IMR-90 (cell line): ENCODE measurements at regions not wholly inside any gene's neighbourhood (a gene's known extent, or its start where the extent isn't known, plus 50 kb on each side); places are given as distances from the start of the nearest gene placed in this dataset.

Source experiments
- ATAC-seq: fragments of 200-7000 bp; cut with Tn5 transposase; 2 replicates; pipeline ENCODE4 v1.9.1; 2020; ENCODE audit warnings: low read depth, mild to moderate bottlenecking, moderate library complexity
- BruUV-seq: library from RNA; stranded (reverse); fragments of 400-500 nt; replicated peaks from 2 replicates; lab custom pipeline; 2021; lab: Mats Ljungman, UMichigan
- CTCF ChIA-PET: fragments of 300-600 bp; formaldehyde crosslinking; extraction: SDS; loops from one replicate; lab custom pipeline; 2021; ENCODE audit warnings: antibody characterized with exemption; lab: Yijun Ruan, JAX
- POLR2A ChIA-PET: fragments of 300-600 bp; sonication (Branson Sonifier 250); formaldehyde crosslinking; loops from one replicate; lab custom pipeline; 2022; ENCODE audit warnings: antibody characterized with exemption; ENCODE audit not compliant: unreplicated experiment; lab: Charles Lee
- DNase-seq: peaks from one replicate; pipeline ENCODE4 v3.0.0; 2013
- H2AFZ ChIP-seq: replicated peaks from 2 replicates; pipeline ENCODE3; 2013; ENCODE audit warnings: low read length, mild to moderate bottlenecking; ENCODE audit not compliant: poor library complexity
- H2AK5ac ChIP-seq: 2 replicates; pipeline ENCODE4 v1.6.1; 2013; ENCODE audit warnings: low read depth, low read length, inconsistent platforms
- H2AK9ac ChIP-seq: replicated peaks from 2 replicates; pipeline ENCODE3; 2013; ENCODE audit warnings: mild to moderate bottlenecking, low read depth, low read length, moderate library complexity; ENCODE audit not compliant: poor library complexity
- H2BK120ac ChIP-seq: 2 replicates; pipeline ENCODE4 v1.6.1; 2013; ENCODE audit warnings: low read depth, low read length, inconsistent platforms
- H2BK15ac ChIP-seq: 3 replicates; pipeline ENCODE4 v1.6.1; 2013; ENCODE audit warnings: low read depth, low read length, inconsistent platforms
- H2BK20ac ChIP-seq: 2 replicates; pipeline ENCODE4 v1.6.1; 2013; ENCODE audit warnings: low read depth, mild to moderate bottlenecking, inconsistent platforms, low read length, moderate library complexity
- H2BK5ac ChIP-seq: 2 replicates; pipeline ENCODE4 v1.6.1; 2013; ENCODE audit warnings: mild to moderate bottlenecking, low read depth, low read length, inconsistent platforms; ENCODE audit not compliant: poor library complexity, severe bottlenecking
- H3K14ac ChIP-seq: replicated peaks from 2 replicates; pipeline ENCODE4 v1.6.1; 2013; ENCODE audit warnings: low read depth, low read length, inconsistent platforms
- H3K18ac ChIP-seq: 2 replicates; pipeline ENCODE4 v1.6.1; 2013; ENCODE audit warnings: low read depth, low read length, control low read depth
- H3K23ac ChIP-seq: 2 replicates; pipeline ENCODE4 v1.6.1; 2013; ENCODE audit warnings: low read depth, low read length, inconsistent platforms
- H3K27ac ChIP-seq: 2 replicates; pipeline ENCODE4 v1.5.1; 2013; ENCODE audit warnings: mild to moderate bottlenecking, control low read depth, low read length; ENCODE audit not compliant: insufficient read depth
- H3K27me3 ChIP-seq: 2 replicates; pipeline ENCODE4 v1.6.1; 2013; ENCODE audit warnings: low read length; ENCODE audit not compliant: control insufficient read depth, insufficient read depth
- H3K36me3 ChIP-seq: 2 replicates; pipeline ENCODE4 v1.6.1; 2013; ENCODE audit warnings: low read length, mixed read lengths; ENCODE audit not compliant: control insufficient read depth, insufficient read depth
- H3K4ac ChIP-seq: 2 replicates; pipeline ENCODE4 v1.6.1; 2013; ENCODE audit warnings: low read depth, low read length, inconsistent platforms
- H3K4me1 ChIP-seq: 2 replicates; pipeline ENCODE4 v1.6.1; 2013; ENCODE audit warnings: low read length, mixed read lengths; ENCODE audit not compliant: control insufficient read depth, insufficient read depth
- H3K4me2 ChIP-seq: 2 replicates; pipeline ENCODE4 v1.6.1; 2013; ENCODE audit warnings: low read depth, mild to moderate bottlenecking, control low read depth, low read length, moderate library complexity
- H3K4me3 ChIP-seq: 2 replicates; pipeline ENCODE4 v1.5.1; 2013; ENCODE audit warnings: low read depth, mild to moderate bottlenecking, control low read depth, low read length, moderate library complexity; ENCODE audit not compliant: insufficient read depth
- H3K56ac ChIP-seq: 2 replicates; pipeline ENCODE4 v1.6.1; 2013; ENCODE audit warnings: low read length, inconsistent platforms; ENCODE audit not compliant: insufficient read depth; ENCODE audit errors: extremely low read depth
- H3K79me1 ChIP-seq, 2 experiments: 2 replicates each; pipeline ENCODE4 v1.6.1; 2013; ENCODE audit warnings: low read length in 2 of 2, inconsistent platforms in 1 of 2, low read depth in 1 of 2
- H3K9ac ChIP-seq: 2 replicates; pipeline ENCODE4 v1.6.1; 2013; ENCODE audit warnings: low read depth, low read length, control low read depth
- H3K9me1 ChIP-seq: 2 replicates; pipeline ENCODE4 v1.6.1; 2013; ENCODE audit warnings: low read length, inconsistent platforms; ENCODE audit not compliant: insufficient read depth
- H3K9me3 ChIP-seq: 2 replicates; pipeline ENCODE4 v1.6.1; 2013; ENCODE audit warnings: low read length; ENCODE audit not compliant: control insufficient read depth, insufficient read depth
- H4K20me1 ChIP-seq: 2 replicates; pipeline ENCODE4 v1.6.1; 2013; ENCODE audit warnings: low read length, inconsistent platforms; ENCODE audit not compliant: insufficient read depth
- H4K5ac ChIP-seq: 2 replicates; pipeline ENCODE4 v1.6.1; 2013; ENCODE audit warnings: mild to moderate bottlenecking, low read depth, low read length, control low read depth
- H4K8ac ChIP-seq, 2 experiments: 2 replicates each; pipeline ENCODE4 v1.6.1; 2013; ENCODE audit warnings: low read depth in 2 of 2, low read length in 2 of 2, control low read depth in 1 of 2, inconsistent platforms in 1 of 2
- H4K91ac ChIP-seq: 2 replicates; pipeline ENCODE4 v1.6.1; 2013; ENCODE audit warnings: low read depth, low read length, inconsistent platforms; ENCODE audit not compliant: insufficient read depth
- BHLHE40 ChIP-seq: fragments of 150-350 bp; IDR thresholded peaks from 2 replicates; pipeline ENCODE4 v1.6.1; 2016; ENCODE audit warnings: mild to moderate bottlenecking, low read depth, low read length
- CEBPB ChIP-seq: IDR thresholded peaks from 2 replicates; pipeline ENCODE4 v1.6.1; 2012; ENCODE audit warnings: low read depth, low read length, improper control_type of control experiment
- CHD1 ChIP-seq: IDR thresholded peaks from 2 replicates; pipeline ENCODE4 v1.6.1; 2012; ENCODE audit warnings: low read depth, low read length, improper control_type of control experiment
- FOS ChIP-seq: fragments of 150-350 bp; IDR thresholded peaks from 2 replicates; pipeline ENCODE4 v1.6.1; 2016; ENCODE audit warnings: low read depth, low read length
- MAFK ChIP-seq: IDR thresholded peaks from 2 replicates; pipeline ENCODE4 v1.6.1; 2012; ENCODE audit warnings: low read depth, low read length, improper control_type of control experiment
- MAZ ChIP-seq: IDR thresholded peaks from 2 replicates; pipeline ENCODE4 v1.6.1; 2012; ENCODE audit warnings: low read depth, mild to moderate bottlenecking, low read length, improper control_type of control experiment, moderate library complexity, borderline replicate concordance
- MXI1 ChIP-seq: IDR thresholded peaks from 2 replicates; pipeline ENCODE4 v1.6.1; 2012; ENCODE audit warnings: low read depth, mild to moderate bottlenecking, low read length, moderate library complexity, borderline replicate concordance
- NFE2L2 ChIP-seq: fragments of 150-350 bp; IDR thresholded peaks from 2 replicates; pipeline ENCODE4 v1.6.1; 2016; ENCODE audit warnings: low read depth, mild to moderate bottlenecking, low read length
- POLR2A ChIP-seq: IDR thresholded peaks from 2 replicates; pipeline ENCODE4 v1.6.1; 2012; ENCODE audit warnings: mild to moderate bottlenecking, low read depth, low read length
- RAD21 ChIP-seq: IDR thresholded peaks from 2 replicates; pipeline ENCODE4 v1.6.1; 2012; ENCODE audit warnings: low read length, improper control_type of control experiment
- RCOR1 ChIP-seq: IDR thresholded peaks from 2 replicates; pipeline ENCODE4 v1.6.1; 2012; ENCODE audit warnings: mild to moderate bottlenecking, low read length, improper control_type of control experiment; ENCODE audit not compliant: insufficient replicate concordance
- RFX5 ChIP-seq: IDR thresholded peaks from 2 replicates; pipeline ENCODE4 v1.8.0; 2012; ENCODE audit warnings: low read depth, mild to moderate bottlenecking, low read length, moderate library complexity
- SMC3 ChIP-seq: fragments of 150-350 bp; IDR thresholded peaks from 2 replicates; pipeline ENCODE4 v1.6.1; 2016; ENCODE audit warnings: low read depth, mild to moderate bottlenecking, antibody characterized with exemption, low read length, moderate library complexity
- dilution Hi-C: fragments of 300-500 bp; cut with HindIII; formaldehyde crosslinking; loops from one replicate; pipeline ENCODE4 v1.14.3; 2018; ENCODE audit warnings: low sequenced_read_pairs; ENCODE audit not compliant: unreplicated experiment
- in situ Hi-C: fragments of 300-500 bp; cut with MboI; formaldehyde crosslinking; loops from 3 replicates; pipeline ENCODE4 v1.14.3; 2019; ENCODE audit warnings: low sequenced_read_pairs, inconsistent platforms, mixed read lengths
- intact Hi-C: fragments of 100-400 bp; cut with micrococcal nuclease; formaldehyde crosslinking; loops from 2 replicates; pipeline ENCODE4 v1.10.0; 2022
- TF ChIP-seq, protein P1 (sequence below): conservative IDR thresholded peaks from 2 replicates; pipeline ENCODE4 v1.5.1; 2012; ENCODE audit warnings: mild to moderate bottlenecking, low read depth, low read length, improper control_type of control experiment
- TF ChIP-seq, protein P2 (sequence below): fragments of 150-350 bp; IDR thresholded peaks from 2 replicates; pipeline ENCODE4 v1.6.1; 2016; ENCODE audit warnings: low read depth, mild to moderate bottlenecking, low read length, moderate library complexity, borderline replicate concordance
- TF ChIP-seq, protein P3 (sequence below): fragments of 150-350 bp; IDR thresholded peaks from 2 replicates; pipeline ENCODE4 v1.6.1; 2017; ENCODE audit warnings: mild to moderate bottlenecking, antibody characterized with exemption, low read length, low read depth

DNA sequence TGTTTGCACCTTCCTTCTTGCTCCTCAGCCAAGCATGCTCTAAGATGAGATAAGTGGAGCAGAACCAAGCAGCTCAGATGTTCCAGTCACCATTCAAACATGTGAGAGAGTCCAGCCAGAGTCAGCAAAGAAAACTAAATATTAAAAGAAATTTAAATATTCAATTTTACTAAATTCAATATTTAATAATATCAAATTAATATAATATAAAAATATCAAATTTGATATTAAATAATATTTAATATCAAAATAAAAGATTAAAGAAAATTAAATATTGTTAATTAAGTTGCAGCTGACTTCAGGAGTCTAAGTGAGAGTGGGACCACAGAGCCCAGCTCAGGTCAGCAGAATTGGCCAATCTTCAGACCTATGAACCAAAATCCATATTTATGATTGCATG is 526.1 kb upstream of the FLRT2 start:
- CTCF ChIA-PET: no interaction called here

More for the DNA sequence above, 526.1 kb upstream of the FLRT2 start:
- no peak overlapping the region for H3K18ac ChIP-seq
- H3K27ac ChIP-seq: no peak overlapping the region
- H3K36me3 ChIP-seq: no peaks in the 10 kb centered on the region
- H3K9ac ChIP-seq: no peak overlapping the region
- POLR2A ChIA-PET: no interaction called here
- H3K23ac ChIP-seq: no peak overlapping the region
- no peak overlapping the region for H2BK15ac ChIP-seq
- H2AK9ac ChIP-seq: no peak overlapping the region
- no peak overlapping the region for H2AFZ ChIP-seq
- no peak overlapping the region for H3K4ac ChIP-seq
- DNase-seq (no peak), ATAC-seq (no peak)
- no peak overlapping the region for H4K91ac ChIP-seq
- no peak overlapping the region for H3K4me2 ChIP-seq
- H2BK5ac ChIP-seq: no peak overlapping the region
- no peaks in the 10 kb centered on the region for H3K27me3 ChIP-seq
- TF ChIP-seq POLR2A: no peak
- TF ChIP-seq FOS: no peak
- TF ChIP-seq NFE2L2: no peak
- no peak for TF ChIP-seq MAZ
- no peak for TF ChIP-seq SMC3
- TF ChIP-seq, protein P1, sequence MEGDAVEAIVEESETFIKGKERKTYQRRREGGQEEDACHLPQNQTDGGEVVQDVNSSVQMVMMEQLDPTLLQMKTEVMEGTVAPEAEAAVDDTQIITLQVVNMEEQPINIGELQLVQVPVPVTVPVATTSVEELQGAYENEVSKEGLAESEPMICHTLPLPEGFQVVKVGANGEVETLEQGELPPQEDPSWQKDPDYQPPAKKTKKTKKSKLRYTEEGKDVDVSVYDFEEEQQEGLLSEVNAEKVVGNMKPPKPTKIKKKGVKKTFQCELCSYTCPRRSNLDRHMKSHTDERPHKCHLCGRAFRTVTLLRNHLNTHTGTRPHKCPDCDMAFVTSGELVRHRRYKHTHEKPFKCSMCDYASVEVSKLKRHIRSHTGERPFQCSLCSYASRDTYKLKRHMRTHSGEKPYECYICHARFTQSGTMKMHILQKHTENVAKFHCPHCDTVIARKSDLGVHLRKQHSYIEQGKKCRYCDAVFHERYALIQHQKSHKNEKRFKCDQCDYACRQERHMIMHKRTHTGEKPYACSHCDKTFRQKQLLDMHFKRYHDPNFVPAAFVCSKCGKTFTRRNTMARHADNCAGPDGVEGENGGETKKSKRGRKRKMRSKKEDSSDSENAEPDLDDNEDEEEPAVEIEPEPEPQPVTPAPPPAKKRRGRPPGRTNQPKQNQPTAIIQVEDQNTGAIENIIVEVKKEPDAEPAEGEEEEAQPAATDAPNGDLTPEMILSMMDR: no peak
- TF ChIP-seq BHLHE40: no peak
- TF ChIP-seq CHD1: no peak
- TF ChIP-seq RAD21: no peak
- TF ChIP-seq RFX5: no peak
- TF ChIP-seq MAFK: no peak
- TF ChIP-seq MXI1: no peak
- TF ChIP-seq RCOR1: no peak
- TF ChIP-seq CEBPB: no peak
- TF ChIP-seq, protein P2, sequence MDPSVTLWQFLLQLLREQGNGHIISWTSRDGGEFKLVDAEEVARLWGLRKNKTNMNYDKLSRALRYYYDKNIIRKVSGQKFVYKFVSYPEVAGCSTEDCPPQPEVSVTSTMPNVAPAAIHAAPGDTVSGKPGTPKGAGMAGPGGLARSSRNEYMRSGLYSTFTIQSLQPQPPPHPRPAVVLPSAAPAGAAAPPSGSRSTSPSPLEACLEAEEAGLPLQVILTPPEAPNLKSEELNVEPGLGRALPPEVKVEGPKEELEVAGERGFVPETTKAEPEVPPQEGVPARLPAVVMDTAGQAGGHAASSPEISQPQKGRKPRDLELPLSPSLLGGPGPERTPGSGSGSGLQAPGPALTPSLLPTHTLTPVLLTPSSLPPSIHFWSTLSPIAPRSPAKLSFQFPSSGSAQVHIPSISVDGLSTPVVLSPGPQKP: no peak
- TF ChIP-seq, protein P3, sequence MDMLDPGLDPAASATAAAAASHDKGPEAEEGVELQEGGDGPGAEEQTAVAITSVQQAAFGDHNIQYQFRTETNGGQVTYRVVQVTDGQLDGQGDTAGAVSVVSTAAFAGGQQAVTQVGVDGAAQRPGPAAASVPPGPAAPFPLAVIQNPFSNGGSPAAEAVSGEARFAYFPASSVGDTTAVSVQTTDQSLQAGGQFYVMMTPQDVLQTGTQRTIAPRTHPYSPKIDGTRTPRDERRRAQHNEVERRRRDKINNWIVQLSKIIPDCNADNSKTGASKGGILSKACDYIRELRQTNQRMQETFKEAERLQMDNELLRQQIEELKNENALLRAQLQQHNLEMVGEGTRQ: no peak
- H3K4me1 ChIP-seq: no peaks in the 10 kb centered on the region
- H2BK20ac ChIP-seq: no peak overlapping the region
- H3K14ac ChIP-seq: no peak overlapping the region
- intact Hi-C loops: no loop called here
- no peak overlapping the region for H2BK120ac ChIP-seq
- no peak overlapping the region for H4K8ac ChIP-seq
- in situ Hi-C loops: no loop called here
- H3K9me1 ChIP-seq: no peaks in the 10 kb centered on the region
- no peak overlapping the region for H3K56ac ChIP-seq
- H4K20me1 ChIP-seq: no peaks in the 10 kb centered on the region
- H2AK5ac ChIP-seq: no peak overlapping the region
- peaks cover under 1% of the 10 kb centered on the region; the same call in 1 of the 2 replicates for H3K9me3 ChIP-seq
- no peak overlapping the region for H3K4me3 ChIP-seq
- no TSS peak for BruUV-seq
- H4K5ac ChIP-seq: no peak overlapping the region
- dilution Hi-C loops: no loop called here
- H3K79me1 ChIP-seq: no peaks in the 10 kb centered on the region
